Putamen (tissue), 1 donor: ENCODE measurements at regions not wholly inside any gene's neighbourhood (a gene's known extent, or its start where the extent isn't known, plus 50 kb on each side); places are given as distances from the start of the nearest gene placed in this dataset.
A peak's percentile ranks its signal among the peaks of the same experiment; 100 is the strongest.

Experiments used
- DNase-seq: peaks from one replicate; pipeline ENCODE4 v3.0.0-alpha.2; 2016; ENCODE audit warnings: low spot score

- no peak for DNase-seq
Observed at GRCh38 chr20:24181151-24181550, 192.6 kb upstream of the GGTLC1 start.

GRCh38 chr20:24169256-24169655 is 180.7 kb upstream of the GGTLC1 start:
- no peak for DNase-seq

- no peak for DNase-seq
Observed at GRCh38 chr20:24166412-24166811, 177.8 kb upstream of the GGTLC1 start.

GRCh38 chr20:24166123-24166381 is 177.5 kb upstream of the GGTLC1 start:
- DNase-seq, result no peak

GRCh38 chr20:24165301-24166122 is 176.9 kb upstream of the GGTLC1 start:
- no peak for DNase-seq

- DNase-seq, result no peak
Observed at GRCh38 chr20:24164360-24164759, 175.8 kb upstream of the GGTLC1 start.

GRCh38 chr20:24163506-24163905 is 174.9 kb upstream of the GGTLC1 start:
- DNase-seq, result no peak

GRCh38 chr20:24160563-24161281 is 172.1 kb upstream of the GGTLC1 start:
- DNase-seq, result peak; percentile 47

- no peak for DNase-seq
Observed at GRCh38 chr20:24158281-24158680, 169.7 kb upstream of the GGTLC1 start.

GRCh38 chr20:24157213-24157612 is 168.6 kb upstream of the GGTLC1 start:
- no peak for DNase-seq

GRCh38 chr20:24153101-24154040 is 164.8 kb upstream of the GGTLC1 start:
- peak; percentile 33 for DNase-seq

- DNase-seq, result no peak
Observed at GRCh38 chr20:24151621-24152294, 163.2 kb upstream of the GGTLC1 start.

GRCh38 chr20:24150406-24150805 is 161.8 kb upstream of the GGTLC1 start:
- no peak for DNase-seq

GRCh38 chr20:24149881-24150307 is 161.3 kb upstream of the GGTLC1 start:
- DNase-seq, result no peak

- DNase-seq, result no peak
Observed at GRCh38 chr20:24149175-24149574, 160.6 kb upstream of the GGTLC1 start.

GRCh38 chr20:24148372-24148771 is 159.8 kb upstream of the GGTLC1 start:
- DNase-seq, result no peak

- no peak for DNase-seq
Observed at GRCh38 chr20:24147961-24148360, 159.4 kb upstream of the GGTLC1 start.

GRCh38 chr20:24147479-24147878 is 158.9 kb upstream of the GGTLC1 start:
- DNase-seq, result no peak

- no peak for DNase-seq
Observed at GRCh38 chr20:24146231-24146634, 157.7 kb upstream of the GGTLC1 start.

- DNase-seq, result no peak
Observed at GRCh38 chr20:24144371-24144770, 155.8 kb upstream of the GGTLC1 start.

- DNase-seq, result no peak
Observed at GRCh38 chr20:24141111-24141510, 152.5 kb upstream of the GGTLC1 start.

- no peak for DNase-seq
Observed at GRCh38 chr20:24139846-24140245, 151.3 kb upstream of the GGTLC1 start.
